Activated CD4-positive, alpha-beta memory T cell treated with anti-CD3 and anti-CD28 coated beads, Interleukin-2, amount 10 ng/mL, durations not matched to agents 7 days and 5 days (primary cell): ENCODE measurements at regions not wholly inside any gene's neighbourhood (a gene's known extent, or its start where the extent isn't known, plus 50 kb on each side); places are given as distances from the start of the nearest gene placed in this dataset.

Source experiments
- CTCF ChIA-PET: fragments of 350-600 bp; sonication (Branson Sonifier 250); formaldehyde crosslinking; loops from one replicate; lab custom pipeline; 2021; ENCODE audit warnings: antibody characterized with exemption, inconsistent platforms; lab: Charles Lee
- POLR2A ChIA-PET: fragments of 350-600 bp; sonication (Branson Sonifier 250); formaldehyde crosslinking; loops from one replicate; lab custom pipeline; 2021; ENCODE audit warnings: antibody characterized with exemption; lab: Charles Lee
- DNase-seq: peaks from one replicate; pipeline ENCODE4 v3.0.0-alpha.2; 2020
- H3K27ac Mint-ChIP-seq: one replicate; pipeline ENCODE4 v1.8.0; 2021; ENCODE audit warnings: mild to moderate bottlenecking, mixed read lengths
- H3K27me3 Mint-ChIP-seq: one replicate; pipeline ENCODE4 v1.8.0; 2021; ENCODE audit warnings: mixed read lengths
- H3K36me3 Mint-ChIP-seq: one replicate; pipeline ENCODE4 v1.8.0; 2021; ENCODE audit warnings: low read depth, mixed read lengths
- H3K4me1 Mint-ChIP-seq: one replicate; pipeline ENCODE4 v1.8.0; 2021; ENCODE audit warnings: mixed read lengths
- H3K4me3 Mint-ChIP-seq: one replicate; pipeline ENCODE4 v1.8.0; 2021; ENCODE audit warnings: mild to moderate bottlenecking, mixed read lengths
- H3K9me3 Mint-ChIP-seq: one replicate; pipeline ENCODE4 v1.8.0; 2021; ENCODE audit warnings: mixed read lengths

GRCh38 chr4:23631255-23631950, 258.4 kb downstream of the PPARGC1A start:
- no peak for DNase-seq
- Mint-ChIP-seq H3K4me1 (no peaks in the 10 kb centered on the region), H3K36me3 (no peaks in the 10 kb centered on the region), H3K4me3 (no peak overlapping the region), H3K27me3 (no peaks in the 10 kb centered on the region), H3K9me3 (peaks cover 1% of the 10 kb centered on the region), H3K27ac (no peak overlapping the region)
- CTCF ChIA-PET = no interaction called here
- POLR2A ChIA-PET = no interaction called here

- no peak overlapping the region for H3K4me3 Mint-ChIP-seq
- H3K4me1 Mint-ChIP-seq = no peaks in the 10 kb centered on the region
- ChIA-PET CTCF (no interaction called here), POLR2A (no interaction called here)
- H3K36me3 Mint-ChIP-seq = no peaks in the 10 kb centered on the region
- no peaks in the 10 kb centered on the region for H3K27me3 Mint-ChIP-seq
- peaks cover 2% of the 10 kb centered on the region for H3K9me3 Mint-ChIP-seq
- no peak for DNase-seq
- no peak overlapping the region for H3K27ac Mint-ChIP-seq
Measured at GRCh38 chr4:23630110-23630509, 259.7 kb downstream of the PPARGC1A start.

GRCh38 chr4:23629421-23629820, 260.4 kb downstream of the PPARGC1A start:
- H3K4me1 Mint-ChIP-seq = no peaks in the 10 kb centered on the region
- DNase-seq = no peak
- no peaks in the 10 kb centered on the region for H3K36me3 Mint-ChIP-seq
- ChIA-PET POLR2A (no interaction called here), CTCF (no interaction called here)
- H3K27me3 Mint-ChIP-seq = no peaks in the 10 kb centered on the region
- no peak overlapping the region for H3K27ac Mint-ChIP-seq
- no peak overlapping the region for H3K4me3 Mint-ChIP-seq
- H3K9me3 Mint-ChIP-seq = peaks cover 2% of the 10 kb centered on the region

GRCh38 chr4:23614284-23614892, 275.5 kb downstream of the PPARGC1A start:
- ChIA-PET CTCF (interaction anchor here (1.1 to 1.8 kb wide), 2 partner anchors 14 to 103 kb away, joined by 4 read pairs; no protein-coding TSS in a partner anchor), POLR2A (no interaction called here)
- H3K36me3 Mint-ChIP-seq = no peaks in the 10 kb centered on the region

GRCh38 chr4:23613782-23614181, 276.1 kb downstream of the PPARGC1A start:
- no peaks in the 10 kb centered on the region for H3K36me3 Mint-ChIP-seq
- POLR2A ChIA-PET = no interaction called here
- DNase-seq = no peak
- no peaks in the 10 kb centered on the region for H3K4me1 Mint-ChIP-seq
- H3K27me3 Mint-ChIP-seq = no peaks in the 10 kb centered on the region
- H3K9me3 Mint-ChIP-seq = no peaks in the 10 kb centered on the region
- H3K4me3 Mint-ChIP-seq = no peak overlapping the region
- no peak overlapping the region for H3K27ac Mint-ChIP-seq
- CTCF ChIA-PET = interaction anchor here (1.8 kb wide), 1 partner anchor 13 kb away, joined by 4 read pairs; no protein-coding TSS in a partner anchor

More at GRCh38 chr4:23614284-23614892, 275.5 kb downstream of the PPARGC1A start:
- DNase-seq = no peak
- no peaks in the 10 kb centered on the region for H3K27me3 Mint-ChIP-seq
- H3K9me3 Mint-ChIP-seq = no peaks in the 10 kb centered on the region
- H3K27ac Mint-ChIP-seq = no peak overlapping the region
- no peaks in the 10 kb centered on the region for H3K4me1 Mint-ChIP-seq
- no peak overlapping the region for H3K4me3 Mint-ChIP-seq

- no peak overlapping the region for H3K4me3 Mint-ChIP-seq
- no peaks in the 10 kb centered on the region for H3K4me1 Mint-ChIP-seq
- ChIA-PET POLR2A (no interaction called here), CTCF (interaction anchor here (0.7 kb wide), 1 partner anchor 538 kb away, joined by 5 read pairs; no protein-coding TSS in a partner anchor)
- H3K27me3 Mint-ChIP-seq = no peaks in the 10 kb centered on the region
- H3K9me3 Mint-ChIP-seq = peaks cover 3% of the 10 kb centered on the region
- no peak overlapping the region for H3K27ac Mint-ChIP-seq
- no peak for DNase-seq
- H3K36me3 Mint-ChIP-seq = no peaks in the 10 kb centered on the region
Measured at GRCh38 chr4:23602720-23603119, 287.1 kb downstream of the PPARGC1A start.

- Mint-ChIP-seq H3K36me3 (no peaks in the 10 kb centered on the region), H3K4me1 (no peaks in the 10 kb centered on the region), H3K9me3 (no peaks in the 10 kb centered on the region), H3K27me3 (no peaks in the 10 kb centered on the region), H3K4me3 (no peak overlapping the region), H3K27ac (no peak overlapping the region)
- POLR2A ChIA-PET = no interaction called here
- CTCF ChIA-PET = no interaction called here
- DNase-seq = no peak
Measured at GRCh38 chr4:23594125-23594524, 295.7 kb downstream of the PPARGC1A start.

GRCh38 chr4:23590431-23590830, 299.4 kb downstream of the PPARGC1A start:
- no peaks in the 10 kb centered on the region for H3K27me3 Mint-ChIP-seq
- no peak for DNase-seq
- H3K36me3 Mint-ChIP-seq = no peaks in the 10 kb centered on the region

GRCh38 chr4:23584024-23584423, 305.8 kb downstream of the PPARGC1A start:
- no peaks in the 10 kb centered on the region for H3K36me3 Mint-ChIP-seq
- ChIA-PET CTCF (no interaction called here), POLR2A (no interaction called here)
- H3K9me3 Mint-ChIP-seq = peaks cover 2% of the 10 kb centered on the region
- H3K4me1 Mint-ChIP-seq = no peaks in the 10 kb centered on the region
- H3K27ac Mint-ChIP-seq = no peak overlapping the region
- no peak for DNase-seq
- H3K27me3 Mint-ChIP-seq = no peaks in the 10 kb centered on the region
- H3K4me3 Mint-ChIP-seq = no peak overlapping the region

More at GRCh38 chr4:23590431-23590830, 299.4 kb downstream of the PPARGC1A start:
- no peak overlapping the region for H3K27ac Mint-ChIP-seq
- peaks cover 2% of the 10 kb centered on the region for H3K9me3 Mint-ChIP-seq
- POLR2A ChIA-PET = no interaction called here
- CTCF ChIA-PET = no interaction called here
- no peak overlapping the region for H3K4me3 Mint-ChIP-seq
- H3K4me1 Mint-ChIP-seq = no peaks in the 10 kb centered on the region

GRCh38 chr4:23582671-23583070, 307.2 kb downstream of the PPARGC1A start:
- POLR2A ChIA-PET = no interaction called here
- H3K4me1 Mint-ChIP-seq = no peaks in the 10 kb centered on the region

GRCh38 chr4:23579166-23579565, 310.7 kb downstream of the PPARGC1A start:
- Mint-ChIP-seq H3K4me3 (no peak overlapping the region), H3K27me3 (no peaks in the 10 kb centered on the region), H3K9me3 (peaks cover 3% of the 10 kb centered on the region), H3K36me3 (no peaks in the 10 kb centered on the region), H3K4me1 (no peaks in the 10 kb centered on the region), H3K27ac (no peak overlapping the region)
- DNase-seq = no peak
- CTCF ChIA-PET = no interaction called here
- POLR2A ChIA-PET = no interaction called here

More at GRCh38 chr4:23582671-23583070, 307.2 kb downstream of the PPARGC1A start:
- Mint-ChIP-seq H3K36me3 (no peaks in the 10 kb centered on the region), H3K27ac (no peak overlapping the region), H3K4me3 (no peak overlapping the region), H3K9me3 (peaks cover 3% of the 10 kb centered on the region), H3K27me3 (no peaks in the 10 kb centered on the region)
- DNase-seq = no peak
- CTCF ChIA-PET = no interaction called here

GRCh38 chr4:23577398-23577797, 312.4 kb downstream of the PPARGC1A start:
- Mint-ChIP-seq H3K36me3 (no peaks in the 10 kb centered on the region), H3K4me3 (no peak overlapping the region), H3K27ac (no peak overlapping the region), H3K4me1 (no peaks in the 10 kb centered on the region), H3K27me3 (no peaks in the 10 kb centered on the region), H3K9me3 (peaks cover 3% of the 10 kb centered on the region)
- CTCF ChIA-PET = no interaction called here
- POLR2A ChIA-PET = no interaction called here
- no peak for DNase-seq

GRCh38 chr4:23572382-23572781, 317.5 kb downstream of the PPARGC1A start:
- POLR2A ChIA-PET = no interaction called here
- no peaks in the 10 kb centered on the region for H3K4me1 Mint-ChIP-seq
- no peak overlapping the region for H3K4me3 Mint-ChIP-seq
- H3K9me3 Mint-ChIP-seq = peaks cover 3% of the 10 kb centered on the region
- no peak for DNase-seq
- CTCF ChIA-PET = no interaction called here
- no peak overlapping the region for H3K27ac Mint-ChIP-seq
- no peaks in the 10 kb centered on the region for H3K27me3 Mint-ChIP-seq
- H3K36me3 Mint-ChIP-seq = no peaks in the 10 kb centered on the region

- no peak for DNase-seq
- peaks cover 5% of the 10 kb centered on the region for H3K9me3 Mint-ChIP-seq
- CTCF ChIA-PET = no interaction called here
- POLR2A ChIA-PET = no interaction called here
- H3K4me3 Mint-ChIP-seq = no peak overlapping the region
- no peaks in the 10 kb centered on the region for H3K27me3 Mint-ChIP-seq
- H3K27ac Mint-ChIP-seq = no peak overlapping the region
- no peaks in the 10 kb centered on the region for H3K4me1 Mint-ChIP-seq
- no peaks in the 10 kb centered on the region for H3K36me3 Mint-ChIP-seq
Measured at GRCh38 chr4:23567338-23567737, 322.5 kb downstream of the PPARGC1A start.
